Stimulated activated naive CD8-positive, alpha-beta T cell treated with anti-CD3 and anti-CD28 coated beads, Interleukin-15, amount 100 ng/mL, for 72 hours (primary cell): ENCODE measurements at regions not wholly inside any gene's neighbourhood (a gene's known extent, or its start where the extent isn't known, plus 50 kb on each side); places are given as distances from the start of the nearest gene placed in this dataset.

Experiments used
- ATAC-seq: fragments of 150-1000 bp; cut with Tn5 transposase; 2 replicates; pipeline ENCODE4 v1.10.0; 2021; ENCODE audit warnings: mild to moderate bottlenecking, moderate library complexity
- DNase-seq, 2 donors: peaks; one replicate each; pipeline ENCODE4 v3.0.0; 2021 to 2022
- H3K27ac Mint-ChIP-seq, 2 donors: one replicate each; pipeline ENCODE4 v1.8.0; 2022; ENCODE audit warnings: mild to moderate bottlenecking in 2 of 2, mixed read lengths in 2 of 2, moderate library complexity in 2 of 2
- H3K27me3 Mint-ChIP-seq: one replicate; pipeline ENCODE4 v1.8.0; 2022; ENCODE audit warnings: mixed read lengths
- H3K4me1 Mint-ChIP-seq: one replicate; pipeline ENCODE4 v1.8.0; 2022; ENCODE audit warnings: mild to moderate bottlenecking, mixed read lengths
- H3K4me3 Mint-ChIP-seq, 2 donors: one replicate each; pipeline ENCODE4 v1.8.0; 2022; ENCODE audit warnings: mild to moderate bottlenecking in 2 of 2, mixed read lengths in 2 of 2, moderate library complexity in 1 of 2
- H3K9me3 Mint-ChIP-seq, 2 donors: one replicate each; pipeline ENCODE4 v1.8.0; 2022; ENCODE audit warnings: mixed read lengths in 2 of 2

DNA sequence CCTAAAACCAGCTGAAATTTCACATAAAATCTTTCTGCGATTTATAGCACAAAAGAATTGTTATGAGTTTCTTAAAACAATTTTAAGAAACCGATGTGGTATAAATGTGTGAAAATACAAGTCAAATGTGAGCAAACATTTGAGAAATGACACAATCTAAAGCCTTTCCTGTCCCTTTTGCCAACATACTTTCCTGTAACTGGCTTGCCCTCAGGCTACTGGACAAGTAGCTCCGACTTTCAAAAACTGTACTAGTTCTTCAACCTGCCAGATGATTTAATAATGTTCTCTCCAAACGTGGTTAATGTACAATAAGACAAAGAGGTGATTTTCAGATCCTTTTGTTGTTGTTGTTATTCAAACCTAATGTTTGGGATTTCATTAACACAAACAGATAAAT is 105.9 kb upstream of the ARHGEF26 start:
- H3K27ac Mint-ChIP-seq: no peak overlapping the region
- ATAC-seq (no peak), DNase-seq (no peak)
- no peaks in the 10 kb centered on the region for H3K4me1 Mint-ChIP-seq
- H3K9me3 Mint-ChIP-seq: no peaks in the 10 kb centered on the region
- H3K4me3 Mint-ChIP-seq: no peak overlapping the region
- no peaks in the 10 kb centered on the region for H3K27me3 Mint-ChIP-seq

DNA sequence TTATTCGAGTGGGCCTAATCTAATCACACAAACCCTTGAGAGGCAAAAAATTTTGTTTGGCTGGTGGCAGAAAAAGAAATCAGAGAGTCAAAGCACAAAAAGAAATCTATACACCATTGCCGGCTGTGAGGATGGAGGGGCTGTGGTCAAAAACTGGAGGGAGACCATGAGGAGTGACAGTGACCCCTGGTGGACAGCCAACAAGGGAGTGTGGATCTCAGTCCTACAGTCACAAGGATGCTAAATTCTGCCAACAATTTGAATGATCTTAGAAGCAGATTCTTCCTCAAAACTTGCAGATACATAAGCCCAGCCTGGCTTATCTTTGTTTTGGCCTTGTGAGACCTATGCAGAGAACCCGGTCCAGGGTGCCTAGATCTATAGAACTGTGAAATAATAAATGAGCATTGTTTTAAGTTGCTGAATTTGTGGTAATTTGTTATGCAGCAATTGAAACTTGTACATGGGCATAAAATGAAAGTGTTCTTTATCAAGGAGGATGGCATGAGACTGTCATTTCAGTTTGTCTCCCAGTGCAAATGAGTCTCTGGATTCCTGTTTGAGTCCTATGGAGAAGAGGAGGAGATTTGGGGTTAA is 103.0 kb upstream of the ARHGEF26 start:
- no peaks in the 10 kb centered on the region for H3K4me1 Mint-ChIP-seq
- peak; percentile 58 for ATAC-seq
- no peaks in the 10 kb centered on the region for H3K9me3 Mint-ChIP-seq
- no peak overlapping the region for H3K4me3 Mint-ChIP-seq
- peak; percentile 8 to 16 for DNase-seq
- peaks cover 6% of the 10 kb centered on the region for H3K27me3 Mint-ChIP-seq
- no peak overlapping the region for H3K27ac Mint-ChIP-seq

- no peaks in the 10 kb centered on the region for H3K9me3 Mint-ChIP-seq
- ATAC-seq (no peak), DNase-seq (no peak)
- no peak overlapping the region for H3K27ac Mint-ChIP-seq
- no peak overlapping the region for H3K4me3 Mint-ChIP-seq
- peaks cover 16% of the 10 kb centered on the region for H3K27me3 Mint-ChIP-seq
- H3K4me1 Mint-ChIP-seq: no peaks in the 10 kb centered on the region
Measured at GRCh38 chr3:154022606-154023005, 98.6 kb upstream of the ARHGEF26 start.

- DNase-seq: no peak
- Mint-ChIP-seq H3K9me3 (no peaks in the 10 kb centered on the region), H3K27me3 (peaks cover 16% of the 10 kb centered on the region), H3K4me1 (no peaks in the 10 kb centered on the region), H3K4me3 (no peak overlapping the region), H3K27ac (no peak overlapping the region)
- ATAC-seq: no peak
Measured at GRCh38 chr3:154023148-154023547, 98.0 kb upstream of the ARHGEF26 start.

DNA sequence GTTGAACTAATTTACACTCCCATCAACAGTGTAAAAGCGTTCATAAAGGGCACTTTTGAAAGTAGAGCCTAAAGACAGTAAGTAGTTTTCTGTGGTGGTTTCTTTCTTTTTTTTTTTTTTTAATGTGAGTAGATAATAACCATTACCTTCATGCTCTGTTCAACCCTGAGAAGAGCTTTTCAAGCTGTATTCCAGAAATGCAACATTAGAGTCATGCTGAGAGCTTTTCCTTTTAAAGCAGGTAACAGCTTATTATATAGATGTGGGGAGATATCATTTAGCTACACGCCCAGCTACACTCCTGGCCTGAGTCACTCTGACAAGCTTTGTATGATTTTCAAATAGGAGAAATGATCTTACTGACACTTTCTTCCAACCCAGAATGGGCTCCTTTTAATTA is 96.2 kb upstream of the ARHGEF26 start:
- Mint-ChIP-seq H3K9me3 (no peaks in the 10 kb centered on the region), H3K4me1 (no peaks in the 10 kb centered on the region), H3K4me3 (no peak overlapping the region), H3K27me3 (peaks cover 16% of the 10 kb centered on the region), H3K27ac (no peak overlapping the region)
- ATAC-seq (no peak), DNase-seq (no peak)

- Mint-ChIP-seq H3K4me3 (no peak overlapping the region), H3K4me1 (no peaks in the 10 kb centered on the region), H3K27me3 (peaks cover 8% of the 10 kb centered on the region), H3K9me3 (no peaks in the 10 kb centered on the region), H3K27ac (no peak overlapping the region)
- DNase-seq (no peak), ATAC-seq (no peak)
Measured at GRCh38 chr3:154029926-154030325, 91.3 kb upstream of the ARHGEF26 start.

- Mint-ChIP-seq H3K4me3 (no peak overlapping the region), H3K27me3 (no peaks in the 10 kb centered on the region)
- ATAC-seq: no peak
Measured at GRCh38 chr3:154034797-154035330, 86.3 kb upstream of the ARHGEF26 start.

DNA sequence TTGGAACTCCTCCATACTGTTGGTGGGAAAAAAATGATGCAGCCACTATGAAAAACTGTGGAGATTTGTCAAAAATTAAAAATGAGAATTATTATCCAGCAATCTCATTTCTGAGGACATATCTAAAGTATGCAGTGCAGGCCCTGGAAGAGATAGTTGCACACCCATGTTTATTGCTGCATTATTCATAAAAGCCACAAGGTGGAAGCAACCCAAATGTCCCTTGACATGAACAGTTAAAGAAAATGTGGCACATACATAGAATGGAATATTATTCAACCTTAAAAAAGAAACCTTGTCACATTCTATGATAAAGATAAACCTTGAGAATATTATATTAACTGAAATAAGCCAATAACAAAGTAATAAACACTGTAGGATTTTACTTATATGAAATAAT is 80.9 kb upstream of the ARHGEF26 start:
- H3K9me3 Mint-ChIP-seq: no peaks in the 10 kb centered on the region
- no peak overlapping the region for H3K4me3 Mint-ChIP-seq
- H3K27me3 Mint-ChIP-seq: no peaks in the 10 kb centered on the region
- no peak for DNase-seq
- no peak for ATAC-seq
- H3K27ac Mint-ChIP-seq: no peak overlapping the region
- no peaks in the 10 kb centered on the region for H3K4me1 Mint-ChIP-seq

More at GRCh38 chr3:154034797-154035330, 86.3 kb upstream of the ARHGEF26 start:
- no peak overlapping the region for H3K27ac Mint-ChIP-seq
- no peak for DNase-seq
- no peaks in the 10 kb centered on the region for H3K9me3 Mint-ChIP-seq
- H3K4me1 Mint-ChIP-seq: no peaks in the 10 kb centered on the region

DNA sequence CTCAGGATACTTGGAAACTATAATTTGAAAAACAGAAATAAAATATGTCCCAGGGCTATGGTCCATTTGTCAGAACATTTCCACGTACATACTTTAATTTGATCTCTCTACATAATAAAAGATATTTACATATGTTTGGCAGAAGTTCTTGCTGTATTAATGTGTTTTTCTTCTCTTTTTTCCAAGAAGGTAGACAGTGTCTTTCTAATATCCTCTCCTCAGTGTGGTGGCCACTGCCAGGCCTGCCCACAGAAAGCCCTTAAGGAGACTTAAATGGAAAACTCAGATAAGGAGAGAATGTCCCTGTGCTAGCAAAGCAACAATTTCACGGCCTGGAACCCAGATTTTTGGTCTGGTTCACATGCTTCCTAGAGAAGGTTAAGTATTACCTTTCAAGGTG is 76.5 kb upstream of the ARHGEF26 start:
- no peaks in the 10 kb centered on the region for H3K9me3 Mint-ChIP-seq
- no peak overlapping the region for H3K27ac Mint-ChIP-seq
- ATAC-seq (no peak), DNase-seq (no peak)
- H3K27me3 Mint-ChIP-seq: no peaks in the 10 kb centered on the region
- H3K4me3 Mint-ChIP-seq: no peak overlapping the region
- no peaks in the 10 kb centered on the region for H3K4me1 Mint-ChIP-seq

GRCh38 chr3:154050216-154050615 is 71.0 kb upstream of the ARHGEF26 start:
- Mint-ChIP-seq H3K27ac (no peak overlapping the region), H3K9me3 (no peaks in the 10 kb centered on the region), H3K4me3 (no peak overlapping the region), H3K4me1 (no peaks in the 10 kb centered on the region), H3K27me3 (no peaks in the 10 kb centered on the region)
- ATAC-seq (no peak), DNase-seq (no peak)

- H3K4me3 Mint-ChIP-seq: no peak overlapping the region
- no peak for ATAC-seq
- DNase-seq: no peak
- H3K4me1 Mint-ChIP-seq: no peaks in the 10 kb centered on the region
- H3K27ac Mint-ChIP-seq: no peak overlapping the region
- no peaks in the 10 kb centered on the region for H3K9me3 Mint-ChIP-seq
- no peaks in the 10 kb centered on the region for H3K27me3 Mint-ChIP-seq
Measured at GRCh38 chr3:154050766-154051165, 70.4 kb upstream of the ARHGEF26 start.

GRCh38 chr3:154059833-154060232 is 61.4 kb upstream of the ARHGEF26 start:
- no peak overlapping the region for H3K27ac Mint-ChIP-seq
- no peaks in the 10 kb centered on the region for H3K9me3 Mint-ChIP-seq
- no peak overlapping the region for H3K4me3 Mint-ChIP-seq
- no peak for ATAC-seq
- H3K4me1 Mint-ChIP-seq: no peaks in the 10 kb centered on the region
- no peak for DNase-seq
- no peaks in the 10 kb centered on the region for H3K27me3 Mint-ChIP-seq

GRCh38 chr3:154060238-154061000 is 60.8 kb upstream of the ARHGEF26 start:
- ATAC-seq (no peak), DNase-seq (no peak)
- Mint-ChIP-seq H3K27me3 (no peaks in the 10 kb centered on the region), H3K27ac (no peak overlapping the region), H3K9me3 (no peaks in the 10 kb centered on the region), H3K4me3 (no peak overlapping the region), H3K4me1 (no peaks in the 10 kb centered on the region)

GRCh38 chr3:154061001-154061370 is 60.2 kb upstream of the ARHGEF26 start:
- no peak overlapping the region for H3K4me3 Mint-ChIP-seq
- H3K9me3 Mint-ChIP-seq: no peaks in the 10 kb centered on the region
- no peak for DNase-seq
- ATAC-seq: no peak
- no peaks in the 10 kb centered on the region for H3K4me1 Mint-ChIP-seq
- no peak overlapping the region for H3K27ac Mint-ChIP-seq
- no peaks in the 10 kb centered on the region for H3K27me3 Mint-ChIP-seq

DNA sequence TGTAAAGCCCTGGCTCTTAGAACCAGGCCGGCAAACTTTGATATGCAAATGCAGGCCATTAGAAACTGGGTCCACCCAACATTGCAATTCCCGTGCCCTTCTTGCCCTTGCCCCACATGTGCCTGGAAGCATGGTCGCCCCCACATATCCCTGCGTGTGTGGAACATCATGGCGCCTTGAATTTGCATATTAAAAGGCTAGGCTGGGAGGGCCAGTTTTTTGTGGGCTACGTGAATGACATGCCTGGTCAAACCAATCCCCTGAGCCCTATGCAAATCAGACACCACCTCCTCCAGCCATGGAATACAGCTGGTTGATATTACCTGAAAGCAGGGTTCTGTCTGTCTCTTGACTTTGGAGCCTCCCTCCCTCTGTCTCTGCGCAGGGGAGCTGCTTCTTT is 58.7 kb upstream of the ARHGEF26 start:
- Mint-ChIP-seq H3K27me3 (no peaks in the 10 kb centered on the region), H3K4me1 (no peaks in the 10 kb centered on the region), H3K4me3 (no peak overlapping the region), H3K27ac (no peak overlapping the region), H3K9me3 (no peaks in the 10 kb centered on the region)
- ATAC-seq (no peak), DNase-seq (no peak)

- no peak overlapping the region for H3K4me3 Mint-ChIP-seq
- no peaks in the 10 kb centered on the region for H3K4me1 Mint-ChIP-seq
- ATAC-seq (no peak), DNase-seq (no peak)
- peaks cover 0 to 5% of the 10 kb centered on the region in 2 donors for H3K9me3 Mint-ChIP-seq
- peaks cover 6% of the 10 kb centered on the region for H3K27me3 Mint-ChIP-seq
- H3K27ac Mint-ChIP-seq: no peak overlapping the region
Measured at GRCh38 chr3:154071146-154071545, 50.0 kb upstream of the ARHGEF26 start.
